ENCODE measurements at regions not wholly inside any gene's neighbourhood (a gene's known extent, or its start where the extent isn't known, plus 50 kb on each side); places are given as distances from the start of the nearest gene placed in this dataset.

DNA sequence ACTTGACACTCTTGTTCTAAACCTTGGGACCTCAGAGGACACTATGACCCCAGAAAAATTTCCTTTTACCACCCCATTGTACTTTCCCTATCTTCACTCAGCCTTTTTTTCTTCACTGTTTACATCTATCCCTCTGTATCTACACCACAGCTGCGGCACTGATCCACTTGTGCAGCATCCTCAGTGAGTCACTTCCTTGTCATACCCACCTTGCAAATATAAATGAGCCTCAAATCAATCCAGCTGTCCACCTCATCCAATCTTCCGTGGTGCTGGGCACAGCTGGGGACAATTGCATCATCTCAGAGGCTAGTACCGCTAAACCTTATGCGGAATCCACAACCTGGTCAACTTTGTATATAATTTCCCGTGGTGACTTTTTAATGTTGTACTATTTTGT, 710.5 kb downstream of the QKI start:
- H3K9ac ChIP-seq (ENCODE audit: low read length): no peak overlapping the region
- no peak for TF ChIP-seq RAD21 (conservative IDR thresholded peaks at IDR 0.05)
- TF ChIP-seq SMC3 (conservative IDR thresholded peaks at IDR 0.05; ENCODE audit: poor library complexity): no peak
- TF ChIP-seq MXI1 (conservative IDR thresholded peaks at IDR 0.05; ENCODE audit: poor library complexity, severe bottlenecking): no peak
- TF ChIP-seq, protein P1, sequence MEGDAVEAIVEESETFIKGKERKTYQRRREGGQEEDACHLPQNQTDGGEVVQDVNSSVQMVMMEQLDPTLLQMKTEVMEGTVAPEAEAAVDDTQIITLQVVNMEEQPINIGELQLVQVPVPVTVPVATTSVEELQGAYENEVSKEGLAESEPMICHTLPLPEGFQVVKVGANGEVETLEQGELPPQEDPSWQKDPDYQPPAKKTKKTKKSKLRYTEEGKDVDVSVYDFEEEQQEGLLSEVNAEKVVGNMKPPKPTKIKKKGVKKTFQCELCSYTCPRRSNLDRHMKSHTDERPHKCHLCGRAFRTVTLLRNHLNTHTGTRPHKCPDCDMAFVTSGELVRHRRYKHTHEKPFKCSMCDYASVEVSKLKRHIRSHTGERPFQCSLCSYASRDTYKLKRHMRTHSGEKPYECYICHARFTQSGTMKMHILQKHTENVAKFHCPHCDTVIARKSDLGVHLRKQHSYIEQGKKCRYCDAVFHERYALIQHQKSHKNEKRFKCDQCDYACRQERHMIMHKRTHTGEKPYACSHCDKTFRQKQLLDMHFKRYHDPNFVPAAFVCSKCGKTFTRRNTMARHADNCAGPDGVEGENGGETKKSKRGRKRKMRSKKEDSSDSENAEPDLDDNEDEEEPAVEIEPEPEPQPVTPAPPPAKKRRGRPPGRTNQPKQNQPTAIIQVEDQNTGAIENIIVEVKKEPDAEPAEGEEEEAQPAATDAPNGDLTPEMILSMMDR (IDR thresholded peaks at IDR 0.05; ENCODE audit: poor library complexity, severe bottlenecking): no peak
- TF ChIP-seq EZH2 (IDR thresholded peaks at IDR 0.05; ENCODE audit: borderline replicate concordance, insufficient read depth, low read length, poor library complexity, severe bottlenecking): no peak
- no peak for TF ChIP-seq EP300 (conservative IDR thresholded peaks at IDR 0.05; ENCODE audit: poor library complexity, severe bottlenecking)
- no peak for TF ChIP-seq POLR2AphosphoS5 (IDR thresholded peaks at IDR 0.05)
- no peak for TF ChIP-seq TAF1 (IDR thresholded peaks at IDR 0.05; ENCODE audit: low read depth)
- TF ChIP-seq, protein P2, sequence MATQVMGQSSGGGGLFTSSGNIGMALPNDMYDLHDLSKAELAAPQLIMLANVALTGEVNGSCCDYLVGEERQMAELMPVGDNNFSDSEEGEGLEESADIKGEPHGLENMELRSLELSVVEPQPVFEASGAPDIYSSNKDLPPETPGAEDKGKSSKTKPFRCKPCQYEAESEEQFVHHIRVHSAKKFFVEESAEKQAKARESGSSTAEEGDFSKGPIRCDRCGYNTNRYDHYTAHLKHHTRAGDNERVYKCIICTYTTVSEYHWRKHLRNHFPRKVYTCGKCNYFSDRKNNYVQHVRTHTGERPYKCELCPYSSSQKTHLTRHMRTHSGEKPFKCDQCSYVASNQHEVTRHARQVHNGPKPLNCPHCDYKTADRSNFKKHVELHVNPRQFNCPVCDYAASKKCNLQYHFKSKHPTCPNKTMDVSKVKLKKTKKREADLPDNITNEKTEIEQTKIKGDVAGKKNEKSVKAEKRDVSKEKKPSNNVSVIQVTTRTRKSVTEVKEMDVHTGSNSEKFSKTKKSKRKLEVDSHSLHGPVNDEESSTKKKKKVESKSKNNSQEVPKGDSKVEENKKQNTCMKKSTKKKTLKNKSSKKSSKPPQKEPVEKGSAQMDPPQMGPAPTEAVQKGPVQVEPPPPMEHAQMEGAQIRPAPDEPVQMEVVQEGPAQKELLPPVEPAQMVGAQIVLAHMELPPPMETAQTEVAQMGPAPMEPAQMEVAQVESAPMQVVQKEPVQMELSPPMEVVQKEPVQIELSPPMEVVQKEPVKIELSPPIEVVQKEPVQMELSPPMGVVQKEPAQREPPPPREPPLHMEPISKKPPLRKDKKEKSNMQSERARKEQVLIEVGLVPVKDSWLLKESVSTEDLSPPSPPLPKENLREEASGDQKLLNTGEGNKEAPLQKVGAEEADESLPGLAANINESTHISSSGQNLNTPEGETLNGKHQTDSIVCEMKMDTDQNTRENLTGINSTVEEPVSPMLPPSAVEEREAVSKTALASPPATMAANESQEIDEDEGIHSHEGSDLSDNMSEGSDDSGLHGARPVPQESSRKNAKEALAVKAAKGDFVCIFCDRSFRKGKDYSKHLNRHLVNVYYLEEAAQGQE (IDR thresholded peaks at IDR 0.05; ENCODE audit: borderline replicate concordance): no peak
- H3K9me2 ChIP-seq (ENCODE audit: insufficient read depth, low read length): no peaks in the 10 kb centered on the region
- no peaks in the 10 kb centered on the region for H3K27me3 ChIP-seq (ENCODE audit: insufficient read depth, low read depth, low read length)
- H4K20me1 ChIP-seq (ENCODE audit: insufficient read depth): no peaks in the 10 kb centered on the region
- no peaks in the 10 kb centered on the region for H3K36me3 ChIP-seq (ENCODE audit: insufficient read depth, low read length)
- no peaks in the 10 kb centered on the region for H3F3A ChIP-seq (ENCODE audit: insufficient read depth, low read length, poor library complexity, severe bottlenecking)
- no peaks in the 10 kb centered on the region for H3K9me3 ChIP-seq (ENCODE audit: low read length)
- H3K79me2 ChIP-seq (replicated peaks; ENCODE audit: insufficient read depth, low read length): no peaks in the 10 kb centered on the region
- H3K4me2 ChIP-seq (ENCODE audit: low read length): no peak overlapping the region
- no peak overlapping the region for H3K4me3 ChIP-seq (ENCODE audit: low read length)
- no peak overlapping the region for H3K27ac ChIP-seq (ENCODE audit: low read length)
- no peak overlapping the region for H2AFZ ChIP-seq (ENCODE audit: low read depth, low read length)

DNA sequence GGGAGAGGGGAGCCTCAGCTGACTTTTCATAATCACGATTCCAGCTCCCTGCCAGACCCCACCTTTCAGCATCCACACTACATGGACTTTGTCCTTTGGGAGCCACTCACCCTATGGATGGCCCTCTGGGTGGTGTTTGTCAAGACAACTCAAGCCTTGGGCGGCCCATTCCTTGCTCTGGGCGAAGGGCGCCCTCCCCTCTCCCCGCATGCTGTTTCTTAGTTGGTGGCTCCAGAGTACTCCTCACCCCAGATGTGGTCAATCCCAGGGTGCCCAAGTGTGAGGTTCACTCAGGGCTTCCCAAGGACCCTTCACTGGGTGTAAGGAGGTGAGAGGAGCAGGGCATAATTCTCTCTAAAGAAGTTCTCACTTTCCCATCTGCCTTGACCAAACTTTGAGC, 710.0 kb downstream of the QKI start:
- Histone ChIP-seq H2AFZ (ENCODE audit: low read depth, low read length) (no peak overlapping the region), H3F3A (ENCODE audit: insufficient read depth, low read length, poor library complexity, severe bottlenecking) (no peaks in the 10 kb centered on the region), H3K27me3 (ENCODE audit: insufficient read depth, low read depth, low read length) (no peaks in the 10 kb centered on the region), H3K4me2 (ENCODE audit: low read length) (no peak overlapping the region), H4K20me1 (ENCODE audit: insufficient read depth) (no peaks in the 10 kb centered on the region), H3K4me3 (ENCODE audit: low read length) (no peak overlapping the region), H3K36me3 (ENCODE audit: insufficient read depth, low read length) (no peaks in the 10 kb centered on the region), H3K27ac (ENCODE audit: low read length) (no peak overlapping the region), H3K9ac (ENCODE audit: low read length) (no peak overlapping the region), H3K9me3 (ENCODE audit: low read length) (no peaks in the 10 kb centered on the region), H3K9me2 (ENCODE audit: insufficient read depth, low read length) (no peaks in the 10 kb centered on the region), H3K79me2 (replicated peaks; ENCODE audit: insufficient read depth, low read length) (no peaks in the 10 kb centered on the region)
- no peak for TF ChIP-seq TAF1 (IDR thresholded peaks at IDR 0.05; ENCODE audit: low read depth)
- TF ChIP-seq, protein P2 (IDR thresholded peaks at IDR 0.05; ENCODE audit: borderline replicate concordance): no peak
- no peak for TF ChIP-seq SMC3 (conservative IDR thresholded peaks at IDR 0.05; ENCODE audit: poor library complexity)

Measured in neural cell (in vitro differentiated cells).